Gastroesophageal sphincter (tissue), 3 donors: ENCODE measurements at regions not wholly inside any gene's neighbourhood (a gene's known extent, or its start where the extent isn't known, plus 50 kb on each side); places are given as distances from the start of the nearest gene placed in this dataset.
"Not testable (repeated sequence)": the region's sequence is repeated elsewhere in the genome, so short reads cannot be mapped to it uniquely, and the experiment has no call there.

ENCODE experiments used
- CTCF ChIP-seq, 4 experiments: fragments of 200-600 bp in 2 of 4; fragments of 450-650 bp in 2 of 4; sonication (generic) in 1 of 4; IDR thresholded peaks; one replicate each; pipeline ENCODE4 v1.5.1; 2017 to 2019; ENCODE audit warnings: antibody characterized with exemption in 4 of 4, mild to moderate bottlenecking in 2 of 4, moderate library complexity in 2 of 4
- EP300 ChIP-seq: sonication (generic); formaldehyde crosslinking; IDR thresholded peaks from one replicate; pipeline ENCODE4 v1.6.1; 2017; ENCODE audit warnings: antibody characterized with exemption, mild to moderate bottlenecking
- POLR2A ChIP-seq, 2 donors: fragments of 450-650 bp; IDR thresholded peaks; one replicate each; pipeline ENCODE4 v1.6.1; 2017; ENCODE audit warnings: antibody characterized with exemption in 2 of 2, mild to moderate bottlenecking in 2 of 2, moderate library complexity in 1 of 2
- POLR2AphosphoS5 ChIP-seq: sonication (generic); formaldehyde crosslinking; IDR thresholded peaks from one replicate; pipeline ENCODE4 v1.6.1; 2017; ENCODE audit warnings: antibody characterized with exemption

- not testable (repeated sequence) for TF ChIP-seq CTCF (IDR thresholded peaks at IDR 0.05); POLR2AphosphoS5; POLR2A (IDR thresholded peaks at IDR 0.05); EP300
Observed at GRCh38 chr3:5701005-5701404, 513.5 kb downstream of the EDEM1 start.
